ENCODE measurements at regions not wholly inside any gene's neighbourhood (a gene's known extent, or its start where the extent isn't known, plus 50 kb on each side); places are given as distances from the start of the nearest gene placed in this dataset.

DNA sequence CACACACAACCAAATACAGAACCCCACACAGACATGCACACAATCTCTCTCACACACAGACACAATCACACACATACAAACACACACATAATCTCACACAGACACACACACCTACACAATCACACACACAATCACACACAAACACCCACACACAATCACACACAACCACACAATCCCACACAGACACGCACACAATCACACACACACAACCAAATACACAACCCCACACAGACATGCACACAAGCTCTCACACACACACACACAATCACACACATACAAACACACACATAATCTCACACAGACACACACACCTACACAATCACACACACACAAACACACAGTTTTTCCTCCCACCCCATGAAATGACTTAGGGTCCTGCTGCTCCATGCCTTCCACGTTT, 160.4 kb upstream of the PFKP start:
- Histone ChIP-seq H3K27me3 (no peaks in the 10 kb centered on the region), H3K36me3 (no peaks in the 10 kb centered on the region), H3K9me3 (no peaks in the 10 kb centered on the region), H3K4me1 (no peaks in the 10 kb centered on the region), H3K4me3 (no peak overlapping the region), H3K27ac (no peak overlapping the region)
- TF ChIP-seq, protein P1, sequence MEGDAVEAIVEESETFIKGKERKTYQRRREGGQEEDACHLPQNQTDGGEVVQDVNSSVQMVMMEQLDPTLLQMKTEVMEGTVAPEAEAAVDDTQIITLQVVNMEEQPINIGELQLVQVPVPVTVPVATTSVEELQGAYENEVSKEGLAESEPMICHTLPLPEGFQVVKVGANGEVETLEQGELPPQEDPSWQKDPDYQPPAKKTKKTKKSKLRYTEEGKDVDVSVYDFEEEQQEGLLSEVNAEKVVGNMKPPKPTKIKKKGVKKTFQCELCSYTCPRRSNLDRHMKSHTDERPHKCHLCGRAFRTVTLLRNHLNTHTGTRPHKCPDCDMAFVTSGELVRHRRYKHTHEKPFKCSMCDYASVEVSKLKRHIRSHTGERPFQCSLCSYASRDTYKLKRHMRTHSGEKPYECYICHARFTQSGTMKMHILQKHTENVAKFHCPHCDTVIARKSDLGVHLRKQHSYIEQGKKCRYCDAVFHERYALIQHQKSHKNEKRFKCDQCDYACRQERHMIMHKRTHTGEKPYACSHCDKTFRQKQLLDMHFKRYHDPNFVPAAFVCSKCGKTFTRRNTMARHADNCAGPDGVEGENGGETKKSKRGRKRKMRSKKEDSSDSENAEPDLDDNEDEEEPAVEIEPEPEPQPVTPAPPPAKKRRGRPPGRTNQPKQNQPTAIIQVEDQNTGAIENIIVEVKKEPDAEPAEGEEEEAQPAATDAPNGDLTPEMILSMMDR (IDR thresholded peaks at IDR 0.05) = no peak
- no peak for DNase-seq

GRCh38 chr10:2905851-2906250, 161.5 kb upstream of the PFKP start:
- Histone ChIP-seq H3K36me3 (no peaks in the 10 kb centered on the region), H3K27ac (no peak overlapping the region), H3K9me3 (no peaks in the 10 kb centered on the region), H3K4me3 (no peak overlapping the region), H3K4me1 (no peaks in the 10 kb centered on the region), H3K27me3 (no peaks in the 10 kb centered on the region)
- DNase-seq = no peak
- TF ChIP-seq POLR2A (IDR thresholded peaks at IDR 0.05) = no peak
- TF ChIP-seq, protein P1 (IDR thresholded peaks at IDR 0.05) = no peak

GRCh38 chr10:2900530-2900929, 166.8 kb upstream of the PFKP start:
- H3K4me3 ChIP-seq = no peak overlapping the region
- H3K36me3 ChIP-seq = no peaks in the 10 kb centered on the region
- no peak overlapping the region for H3K27ac ChIP-seq
- DNase-seq = no peak
- no peaks in the 10 kb centered on the region for H3K27me3 ChIP-seq
- H3K4me1 ChIP-seq = no peaks in the 10 kb centered on the region
- H3K9me3 ChIP-seq = no peaks in the 10 kb centered on the region
- TF ChIP-seq POLR2A (IDR thresholded peaks at IDR 0.05) = no peak
- TF ChIP-seq, protein P1 (IDR thresholded peaks at IDR 0.05) = no peak

DNA sequence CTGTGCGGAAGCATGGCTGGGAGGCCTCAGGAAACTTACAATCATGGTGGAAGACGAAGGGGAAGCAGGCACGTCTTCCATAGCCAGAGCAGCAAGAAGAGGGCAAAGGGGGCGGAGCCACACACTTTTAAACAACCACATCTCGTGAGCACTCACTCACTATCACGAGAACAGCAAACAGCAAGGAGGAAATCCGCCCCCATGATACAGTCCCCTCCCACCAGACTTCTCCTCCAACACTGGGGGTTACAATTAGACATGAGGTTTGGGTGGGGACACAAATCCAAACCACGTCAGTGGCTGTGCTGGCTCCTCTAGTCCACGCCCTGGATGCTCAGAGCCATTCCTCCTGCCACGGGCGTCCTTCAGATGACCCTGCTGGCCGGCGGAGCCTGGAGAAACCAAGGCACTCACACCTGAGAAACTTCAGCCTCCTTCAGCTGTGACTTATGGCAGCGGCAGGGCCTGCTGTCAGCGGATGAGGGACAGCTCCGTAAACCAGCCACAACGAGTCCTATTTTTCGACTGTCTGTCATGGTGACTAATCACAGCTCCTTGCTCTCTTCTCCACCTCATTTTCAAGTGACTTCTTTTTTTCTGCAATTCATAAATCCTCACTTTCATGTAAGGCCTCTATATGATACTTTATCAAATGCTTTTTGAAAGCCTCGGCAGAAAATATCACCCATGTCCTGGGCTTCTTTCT, 167.9 kb upstream of the PFKP start:
- Histone ChIP-seq H3K4me3 (no peak overlapping the region), H3K36me3 (no peaks in the 10 kb centered on the region), H3K27me3 (no peaks in the 10 kb centered on the region), H3K27ac (no peak overlapping the region), H3K4me1 (no peaks in the 10 kb centered on the region), H3K9me3 (no peaks in the 10 kb centered on the region)
- no peak for TF ChIP-seq POLR2A (IDR thresholded peaks at IDR 0.05)
- TF ChIP-seq, protein P1 (IDR thresholded peaks at IDR 0.05) = no peak
- no peak for DNase-seq

GRCh38 chr10:2898509-2898860, 168.9 kb upstream of the PFKP start:
- no peak for TF ChIP-seq POLR2A (IDR thresholded peaks at IDR 0.05)
- TF ChIP-seq, protein P1 (IDR thresholded peaks at IDR 0.05) = no peak
- Histone ChIP-seq H3K27ac (no peak overlapping the region), H3K36me3 (no peaks in the 10 kb centered on the region), H3K27me3 (no peaks in the 10 kb centered on the region), H3K4me1 (no peaks in the 10 kb centered on the region), H3K4me3 (no peak overlapping the region), H3K9me3 (no peaks in the 10 kb centered on the region)
- no peak for DNase-seq
